OCI-LY1 (cell line): ENCODE measurements at regions not wholly inside any gene's neighbourhood (a gene's known extent, or its start where the extent isn't known, plus 50 kb on each side); places are given as distances from the start of the nearest gene placed in this dataset.

ENCODE experiments used
- H2AFZ ChIP-seq: fragments of 200-600 bp; sonication (generic), shearing (Covaris generic); 2 replicates; pipeline ENCODE4 v1.6.0; 2014; ENCODE audit warnings: antibody characterized with exemption, mild to moderate bottlenecking, low read length
- H3F3A ChIP-seq: fragments of 200-600 bp; sonication (generic), shearing (Covaris generic); 2 replicates; pipeline ENCODE4 v1.6.0; 2014; ENCODE audit warnings: mild to moderate bottlenecking, antibody characterized with exemption, low read length, moderate library complexity; ENCODE audit not compliant: insufficient read depth
- H3K27ac ChIP-seq: fragments of 200-600 bp; sonication (generic); 2 replicates; pipeline ENCODE4 v1.5.1; 2014; ENCODE audit warnings: low read length, mixed run types, mild to moderate bottlenecking, low read depth; ENCODE audit not compliant: poor library complexity, severe bottlenecking
- H3K27me3 ChIP-seq: fragments of 200-600 bp; sonication (generic); 2 replicates; pipeline ENCODE4 v1.6.0; 2014; ENCODE audit warnings: antibody characterized with exemption, mild to moderate bottlenecking, low read length, moderate library complexity; ENCODE audit not compliant: insufficient read depth
- H3K36me3 ChIP-seq: fragments of 200-600 bp; sonication (generic); 2 replicates; pipeline ENCODE4 v1.6.1; 2014; ENCODE audit warnings: mild to moderate bottlenecking, antibody characterized with exemption, low read length, moderate library complexity, mixed read lengths; ENCODE audit not compliant: insufficient read depth
- H3K4me1 ChIP-seq: fragments of 200-600 bp; sonication (generic); 2 replicates; pipeline ENCODE4 v1.5.1; 2014; ENCODE audit warnings: mild to moderate bottlenecking, low read length, moderate library complexity; ENCODE audit not compliant: insufficient read depth, severe bottlenecking
- H3K4me2 ChIP-seq: fragments of 200-600 bp; sonication (generic), shearing (Covaris generic); 2 replicates; pipeline ENCODE4 v1.6.1; 2014; ENCODE audit warnings: low read length
- H3K4me3 ChIP-seq: fragments of 200-600 bp; sonication (generic); 2 replicates; pipeline ENCODE4 v1.5.1; 2014; ENCODE audit warnings: low read length, low read depth, mild to moderate bottlenecking, mixed read lengths; ENCODE audit not compliant: poor library complexity, severe bottlenecking
- H3K79me2 ChIP-seq: fragments of 200-600 bp; shearing (Covaris generic); 2 replicates; pipeline ENCODE4 v1.6.1; 2016; ENCODE audit warnings: mixed run types, low read length, mixed read lengths; ENCODE audit not compliant: insufficient read depth
- H3K9ac ChIP-seq: fragments of 200-600 bp; sonication (generic), shearing (Covaris generic); 2 replicates; pipeline ENCODE4 v1.6.1; 2014; ENCODE audit warnings: mild to moderate bottlenecking, low read length, mixed read lengths
- H3K9me2 ChIP-seq: fragments of 200-600 bp; sonication (generic), shearing (Covaris generic); 2 replicates; pipeline ENCODE4 v1.6.1; 2014; ENCODE audit warnings: low read depth, mild to moderate bottlenecking, low read length, mixed read lengths
- H3K9me3 ChIP-seq: fragments of 200-600 bp; shearing (Covaris generic); 2 replicates; pipeline ENCODE4 v1.6.1; 2014; ENCODE audit warnings: low read length, mixed read lengths
- H4K20me1 ChIP-seq: fragments of 200-600 bp; sonication (generic), shearing (Covaris generic); 2 replicates; pipeline ENCODE4 v1.6.0; 2016; ENCODE audit warnings: mild to moderate bottlenecking, low read length; ENCODE audit not compliant: insufficient read depth
- CTCF ChIP-seq: fragments of 200-600 bp; sonication (generic), shearing (Covaris generic); IDR thresholded peaks from 2 replicates; pipeline ENCODE4 v1.5.1; 2017; ENCODE audit warnings: mild to moderate bottlenecking, antibody characterized with exemption, low read length, moderate library complexity, mixed read lengths
- EZH2 ChIP-seq: fragments of 200-600 bp; sonication (generic), shearing (Covaris generic); IDR thresholded peaks from 2 replicates; pipeline ENCODE4 v1.8.0; 2017; ENCODE audit warnings: borderline replicate concordance, mixed run types, mild to moderate bottlenecking, antibody characterized with exemption, low read length, moderate library complexity, mixed read lengths

GRCh38 chr4:130266814-130267213 lies 1170.9 kb downstream of the C4orf33 start:
- Histone ChIP-seq H2AFZ (no peak overlapping the region), H3K79me2 (no peaks in the 10 kb centered on the region), H3K4me3 (no peak overlapping the region), H3K9me2 (no peaks in the 10 kb centered on the region), H3K4me2 (no peak overlapping the region), H3K27ac (no peak overlapping the region), H3K4me1 (no peaks in the 10 kb centered on the region), H3F3A (no peaks in the 10 kb centered on the region), H3K9me3 (no peaks in the 10 kb centered on the region), H3K9ac (no peak overlapping the region), H3K27me3 (no peaks in the 10 kb centered on the region), H4K20me1 (no peaks in the 10 kb centered on the region), H3K36me3 (no peaks in the 10 kb centered on the region)
- TF ChIP-seq EZH2 (no peak), CTCF (no peak)

- Histone ChIP-seq H3K4me1 (no peaks in the 10 kb centered on the region), H3K4me2 (no peak overlapping the region), H3K27ac (no peak overlapping the region), H2AFZ (no peak overlapping the region), H3K9ac (no peak overlapping the region), H3K36me3 (no peaks in the 10 kb centered on the region), H3K79me2 (no peaks in the 10 kb centered on the region), H3K4me3 (no peak overlapping the region), H3K9me3 (no peaks in the 10 kb centered on the region), H3K27me3 (no peaks in the 10 kb centered on the region), H3F3A (no peaks in the 10 kb centered on the region), H4K20me1 (no peaks in the 10 kb centered on the region), H3K9me2 (no peaks in the 10 kb centered on the region)
- TF ChIP-seq EZH2 (no peak), CTCF (no peak)
These were observed 1192.6 kb downstream of the C4orf33 start for GRCh38 chr4:130288576-130288975.

GRCh38 chr4:130293692-130294091 lies 1197.7 kb downstream of the C4orf33 start:
- no peaks in the 10 kb centered on the region for H3K79me2 ChIP-seq
- no peaks in the 10 kb centered on the region for H3K4me1 ChIP-seq
- no peak overlapping the region for H3K9ac ChIP-seq
- H3K27ac ChIP-seq, result no peak overlapping the region
- no peaks in the 10 kb centered on the region for H3K27me3 ChIP-seq
- no peaks in the 10 kb centered on the region for H3K9me3 ChIP-seq
- H3K9me2 ChIP-seq, result no peaks in the 10 kb centered on the region
- no peaks in the 10 kb centered on the region for H3K36me3 ChIP-seq
- no peak overlapping the region for H3K4me2 ChIP-seq
- TF ChIP-seq EZH2 (no peak), CTCF (no peak)
- no peak overlapping the region for H2AFZ ChIP-seq
- no peaks in the 10 kb centered on the region for H3F3A ChIP-seq
- H4K20me1 ChIP-seq, result no peaks in the 10 kb centered on the region
- no peak overlapping the region for H3K4me3 ChIP-seq
